ENCODE measurements at regions not wholly inside any gene's neighbourhood (a gene's known extent, or its start where the extent isn't known, plus 50 kb on each side); places are given as distances from the start of the nearest gene placed in this dataset.

GRCh38 chr10:131563411-131563810 lies 251.9 kb upstream of the TCERG1L start:
- no peak for DNase-seq
- ATAC-seq: no peak

- ATAC-seq (no peak), DNase-seq (no peak)
Observed at GRCh38 chr10:131567279-131568162, 256.0 kb upstream of the TCERG1L start.

DNA sequence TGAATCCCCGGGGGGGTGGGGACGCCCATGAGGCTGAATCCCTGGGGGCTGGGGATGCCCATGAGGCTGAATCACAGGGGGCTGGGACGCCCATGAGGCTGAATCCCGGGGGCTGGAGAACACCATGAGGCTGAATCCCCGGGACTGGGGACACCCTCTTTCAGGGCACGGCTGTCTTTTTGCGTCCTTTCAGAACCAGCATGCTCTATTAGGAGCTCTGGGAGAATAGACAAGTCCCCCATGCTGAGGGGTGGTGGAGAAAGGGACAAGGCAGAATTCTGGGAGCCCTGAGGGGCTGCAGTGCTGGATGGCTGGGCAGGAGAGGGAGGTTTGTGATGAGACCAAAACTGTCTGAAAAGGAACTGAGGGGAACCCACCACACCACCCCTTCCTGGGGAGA lies 257.3 kb upstream of the TCERG1L start:
- DNase-seq: no peak
- no peak for ATAC-seq

DNA sequence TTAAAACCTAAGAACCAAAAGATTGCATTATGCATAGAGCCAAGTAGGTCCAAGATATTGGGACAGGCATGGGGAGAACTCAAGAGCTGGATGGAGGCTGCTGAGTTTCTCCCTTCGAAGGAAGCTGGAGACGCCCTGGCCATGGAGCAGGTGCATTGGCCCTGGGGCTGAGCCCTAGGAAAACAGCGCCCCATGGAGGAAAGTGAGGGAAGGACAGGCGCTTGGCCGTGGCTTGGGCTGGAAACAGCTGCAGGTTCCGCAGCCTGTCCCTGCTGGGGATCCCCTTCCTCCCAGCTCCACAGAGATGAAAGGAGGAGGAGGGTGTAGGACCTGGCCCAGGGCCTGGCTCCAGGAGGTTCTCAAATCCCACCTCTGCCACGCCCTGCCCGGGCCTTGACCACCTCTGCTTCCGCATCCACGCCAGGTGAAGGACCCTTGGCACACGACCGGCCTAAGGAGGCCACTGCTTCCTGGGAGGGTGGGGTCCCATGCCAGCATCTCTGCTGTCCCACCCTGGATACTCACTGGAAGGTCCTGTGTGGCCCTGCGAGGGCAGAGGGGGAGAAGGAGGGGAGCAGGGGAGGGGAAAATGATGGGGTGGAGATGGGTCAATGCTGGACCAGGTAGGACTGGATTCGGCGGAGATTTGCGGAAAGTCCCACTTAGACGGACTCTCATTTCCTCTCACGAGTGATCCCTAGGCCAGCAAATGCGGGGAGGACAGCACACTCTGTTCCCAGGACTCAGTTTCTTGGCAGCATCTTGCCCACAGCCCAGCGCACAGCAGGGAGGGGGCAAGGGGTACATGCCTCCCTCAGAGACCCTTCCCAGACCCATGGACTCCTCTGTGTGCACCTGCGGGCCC lies 258.6 kb upstream of the TCERG1L start:
- no peak for ATAC-seq
- DNase-seq: no peak

GRCh38 chr10:131570716-131571307 lies 259.3 kb upstream of the TCERG1L start:
- ATAC-seq: no peak
- DNase-seq: no peak

GRCh38 chr10:131571346-131571745 lies 259.8 kb upstream of the TCERG1L start:
- ATAC-seq (no peak), DNase-seq (no peak)

DNA sequence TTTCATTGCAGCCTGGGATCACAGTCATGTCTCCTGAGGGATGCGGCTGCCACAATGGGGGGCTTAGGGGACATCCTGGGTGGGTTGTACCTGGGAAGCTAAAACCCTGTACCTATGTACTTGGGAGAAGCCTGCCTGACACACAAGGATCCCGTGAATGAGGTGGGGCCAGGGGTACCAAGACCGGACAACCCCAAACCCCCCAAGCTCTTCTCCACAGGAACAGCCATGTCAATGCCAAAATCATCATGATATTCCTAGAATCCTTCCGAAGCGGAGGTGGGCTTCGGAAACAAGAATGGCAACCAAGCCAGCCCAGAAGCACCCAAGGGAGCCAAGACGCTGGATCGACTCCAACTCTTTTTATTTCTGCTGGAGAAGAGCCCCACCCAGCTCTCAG lies 260.3 kb upstream of the TCERG1L start:
- DNase-seq (no peak), ATAC-seq (no peak)

- no peak for DNase-seq
- ATAC-seq: no peak
Observed at GRCh38 chr10:131573256-131573655, 261.7 kb upstream of the TCERG1L start.

- no peak for ATAC-seq
- no peak for DNase-seq
Observed at GRCh38 chr10:131573707-131574106, 262.2 kb upstream of the TCERG1L start.

DNA sequence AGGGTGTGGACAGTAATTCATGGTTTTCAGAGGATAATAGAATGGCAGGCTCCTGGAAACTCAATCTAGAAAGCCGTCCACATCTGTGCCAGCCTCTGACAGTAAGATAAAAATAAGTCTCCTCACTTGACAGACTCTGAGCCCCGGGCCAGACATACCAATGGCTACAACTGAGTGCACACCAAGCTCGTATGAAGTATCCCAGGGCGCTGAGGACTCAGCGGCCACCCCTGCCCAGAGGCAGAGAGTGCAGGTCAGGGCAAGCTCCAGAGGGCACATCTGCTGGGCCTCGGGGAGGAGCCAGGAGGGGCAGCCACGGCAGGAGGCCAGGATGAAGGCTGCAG lies 262.8 kb upstream of the TCERG1L start:
- ATAC-seq (no peak), DNase-seq (no peak)

GRCh38 chr10:131574707-131575430 lies 263.3 kb upstream of the TCERG1L start:
- DNase-seq: no peak
- no peak for ATAC-seq

DNA sequence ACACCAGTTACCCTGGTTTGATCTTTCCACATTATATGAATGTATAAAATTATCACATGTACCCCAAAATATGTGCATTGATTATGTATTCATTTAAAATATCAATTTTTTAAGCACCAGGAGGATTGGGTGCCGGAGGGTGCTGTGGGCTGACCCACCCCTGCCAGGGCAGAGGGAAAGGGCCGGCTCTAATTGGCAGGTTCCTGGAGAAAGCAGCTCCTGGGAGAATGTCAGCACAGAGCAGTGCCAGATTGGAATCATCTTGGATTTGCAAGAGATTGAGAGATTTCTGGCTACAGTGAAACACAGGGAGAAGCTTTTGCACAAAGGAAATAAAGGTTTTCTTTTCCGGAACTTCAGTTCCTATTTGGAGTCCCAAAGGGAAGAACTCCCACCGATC lies 264.4 kb upstream of the TCERG1L start:
- DNase-seq: no peak
- no peak for ATAC-seq

DNA sequence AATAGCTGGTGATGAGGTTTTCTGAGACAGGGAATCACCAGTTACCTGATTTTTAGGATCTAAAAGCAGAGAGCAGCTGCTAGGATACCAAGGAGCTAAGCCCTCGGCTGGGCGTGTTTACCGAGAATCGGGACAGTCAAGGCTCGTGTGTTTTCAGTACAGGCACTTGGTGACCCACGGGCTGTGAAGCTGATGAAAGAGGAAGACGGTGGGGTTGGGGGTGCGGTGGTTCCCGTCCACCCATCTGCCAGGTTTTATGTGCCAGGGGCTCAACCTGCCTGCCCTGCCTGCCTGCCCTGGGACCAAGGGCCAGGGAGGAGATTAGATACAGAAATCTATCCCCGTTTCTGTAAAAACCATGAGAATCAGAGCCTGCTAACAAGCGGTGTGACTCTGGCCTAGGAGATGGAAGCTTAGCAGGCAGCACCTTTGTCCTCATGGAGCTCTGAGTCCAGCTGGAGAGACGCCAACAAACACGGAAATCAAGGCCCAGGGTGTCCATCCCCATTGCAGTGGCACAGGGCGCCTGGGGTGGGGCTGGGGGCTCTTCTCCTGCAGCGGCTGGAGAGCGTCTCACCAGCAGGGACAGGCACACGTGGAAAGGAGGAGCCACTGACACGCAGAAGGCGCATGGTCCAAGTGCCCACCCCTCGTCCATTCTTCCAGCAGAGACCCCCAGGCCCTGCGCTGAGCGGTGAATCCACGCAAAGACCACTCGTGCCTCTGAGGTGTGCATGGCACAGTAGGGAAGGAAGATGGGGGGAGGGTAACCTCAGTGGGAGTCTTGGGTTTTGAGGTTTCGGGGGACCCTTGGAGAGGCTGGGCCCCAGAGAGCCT lies 265.0 kb upstream of the TCERG1L start:
- DNase-seq: no peak

DNA sequence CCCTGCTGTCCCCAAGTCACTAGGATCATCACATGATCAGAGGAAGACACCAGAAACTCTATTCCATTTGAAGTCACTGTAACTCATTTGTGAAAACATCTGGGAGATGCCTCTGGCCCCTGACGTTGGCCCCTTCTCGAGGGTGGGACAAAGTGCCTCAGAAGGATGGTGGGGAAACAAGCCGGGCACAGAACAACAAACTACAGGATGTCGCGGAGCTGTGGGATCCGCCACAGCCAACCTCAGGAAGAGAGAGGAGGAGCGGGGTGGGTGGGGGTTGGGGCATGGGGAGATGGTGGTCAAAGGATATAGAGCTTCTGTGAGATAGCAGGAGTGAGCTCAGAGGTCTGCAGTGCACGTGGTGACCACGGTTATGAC lies 265.6 kb upstream of the TCERG1L start:
- no peak for DNase-seq
- no peak for ATAC-seq

More for the DNA sequence above, 265.0 kb upstream of the TCERG1L start:
- no peak for ATAC-seq

GRCh38 chr10:131577786-131578471 lies 266.4 kb upstream of the TCERG1L start:
- no peak for DNase-seq
- ATAC-seq: no peak

DNA sequence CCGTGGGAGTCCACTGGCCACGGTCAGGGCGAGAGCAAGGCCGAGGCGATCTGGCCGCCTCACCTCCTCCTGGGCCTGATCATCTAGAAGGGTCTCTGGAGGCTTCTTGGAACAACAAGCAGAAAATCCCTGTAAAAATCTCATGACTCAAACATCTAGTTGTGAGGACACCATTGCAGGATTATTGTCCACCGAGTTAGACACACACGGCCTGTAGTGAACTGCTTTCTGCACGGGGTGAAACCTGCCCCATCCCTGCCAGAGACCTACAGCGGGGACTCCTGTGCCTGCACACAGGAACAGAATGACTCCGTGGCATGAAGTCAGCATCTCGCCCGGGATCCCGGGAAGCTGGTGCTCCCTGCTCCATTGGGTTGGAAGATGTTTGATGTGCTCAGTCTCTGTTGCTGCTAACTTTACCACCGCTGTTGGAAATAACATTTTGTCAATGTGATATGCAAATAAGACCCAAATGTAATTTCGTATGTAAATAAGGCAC lies 267.0 kb upstream of the TCERG1L start:
- no peak for ATAC-seq
- no peak for DNase-seq

GRCh38 chr10:131579251-131580071 lies 267.9 kb upstream of the TCERG1L start:
- DNase-seq (no peak), ATAC-seq (no peak)

- DNase-seq (no peak), ATAC-seq (no peak)
Observed at GRCh38 chr10:131580076-131580652, 268.6 kb upstream of the TCERG1L start.

DNA sequence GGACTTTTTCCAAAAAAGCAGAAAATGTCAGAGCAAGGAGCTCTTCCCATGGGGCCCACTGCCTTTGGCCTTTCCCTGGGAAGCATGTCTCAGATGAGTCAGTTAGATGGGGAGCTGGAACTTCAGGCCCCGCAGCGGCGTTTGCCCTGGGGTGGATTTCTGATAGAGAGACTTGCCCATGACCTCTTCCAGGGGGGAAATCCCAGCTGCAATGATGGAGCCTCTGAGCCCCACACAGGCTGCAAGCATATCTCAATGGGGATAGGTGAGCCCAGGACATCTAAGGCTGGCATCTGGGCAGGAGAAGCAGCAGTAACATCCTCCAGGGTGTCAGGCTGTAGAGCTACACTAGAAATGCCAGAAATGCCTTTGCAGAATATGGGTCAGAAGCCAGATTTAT lies 269.2 kb upstream of the TCERG1L start:
- DNase-seq (no peak), ATAC-seq (no peak)
